DMS153 treated with DMSO at 0.1 percent for 48 hours (cell line): ENCODE measurements at regions not wholly inside any gene's neighbourhood (a gene's known extent, or its start where the extent isn't known, plus 50 kb on each side); places are given as distances from the start of the nearest gene placed in this dataset.
"Not testable (repeated sequence)": the region's sequence is repeated elsewhere in the genome, so short reads cannot be mapped to it uniquely, and the experiment has no call there.

Source experiments
- DNase-seq: peaks from one replicate; lab custom pipeline; 2025; ENCODE audit not compliant: unreplicated experiment; lab: John Stamatoyannopoulos, UW

DNA sequence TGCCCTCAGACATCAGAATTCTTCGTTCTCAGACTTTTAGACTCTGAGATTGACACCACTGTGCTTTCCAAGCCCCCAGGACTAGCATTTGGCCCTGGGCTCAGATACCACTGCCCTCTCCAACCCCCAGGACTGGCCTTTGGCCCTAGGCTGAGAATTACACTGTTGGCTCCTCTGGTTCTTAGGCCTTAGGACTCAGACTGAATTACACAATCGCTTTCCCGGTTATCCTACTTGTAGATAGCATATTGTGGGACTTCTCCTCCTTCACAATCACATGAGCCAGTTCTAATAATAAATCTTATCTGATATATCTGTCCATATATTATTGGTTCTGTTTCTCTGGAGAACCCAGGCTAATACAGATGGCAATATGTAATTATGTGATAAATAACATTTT, 1725.5 kb downstream of the GRIK2 start:
- DNase-seq = no peak

DNA sequence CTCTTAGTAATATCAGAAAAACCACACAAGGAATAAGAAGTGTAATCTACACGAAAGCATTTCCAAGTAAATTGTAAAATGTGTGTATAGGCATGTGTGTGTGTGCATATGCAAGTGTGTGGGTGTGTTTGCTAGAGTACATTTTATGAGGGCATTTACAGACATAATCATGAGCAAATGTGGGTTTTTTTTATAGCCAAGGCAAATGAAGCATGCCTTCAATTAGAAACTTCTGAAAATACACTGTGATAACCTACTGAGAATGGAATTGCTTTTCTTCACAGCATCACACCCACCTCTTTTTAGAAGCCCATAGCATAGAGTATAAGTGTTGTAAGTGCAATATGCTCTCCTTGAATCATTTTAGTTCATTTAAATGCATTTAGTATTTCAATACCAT, 1721.1 kb downstream of the GRIK2 start:
- DNase-seq = no peak

DNA sequence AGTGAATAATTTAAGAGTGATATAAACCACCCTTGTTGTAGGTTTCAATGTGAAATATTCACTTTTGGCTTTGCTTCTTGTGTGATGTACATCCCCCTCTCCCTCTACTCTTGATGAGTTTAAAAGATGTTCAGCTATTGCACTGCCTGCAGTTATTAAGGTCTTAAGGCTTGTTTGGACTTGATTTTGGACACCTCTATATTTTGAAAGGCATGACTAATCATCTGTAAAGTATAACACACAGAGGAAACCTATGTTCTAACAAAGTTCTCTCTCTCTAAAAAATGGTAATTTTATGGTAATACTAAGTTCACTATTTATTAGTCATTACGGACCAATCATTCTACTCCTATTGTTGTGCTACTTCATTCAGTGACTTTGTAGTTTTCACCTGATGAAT, 1719.9 kb downstream of the GRIK2 start:
- DNase-seq = no peak

DNA sequence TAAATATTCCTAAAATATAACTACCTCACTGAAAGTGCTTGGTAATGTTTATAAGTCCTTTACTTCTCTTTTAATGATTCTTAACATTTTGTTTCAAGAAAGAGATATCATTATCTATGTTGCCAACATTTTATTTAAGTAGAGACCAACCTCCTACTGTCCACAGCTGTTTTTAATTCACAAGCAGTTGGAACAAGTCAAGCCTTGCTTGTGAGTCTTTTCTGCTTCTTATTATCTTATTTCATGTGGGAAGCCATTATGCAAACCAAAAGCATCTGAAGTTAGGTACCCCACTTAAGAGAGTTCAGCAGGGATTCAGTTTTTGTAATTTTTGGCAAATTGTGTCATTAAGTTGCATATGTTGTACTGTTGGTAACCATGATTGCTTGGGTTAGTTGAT, 1714.5 kb downstream of the GRIK2 start:
- DNase-seq = no peak

DNA sequence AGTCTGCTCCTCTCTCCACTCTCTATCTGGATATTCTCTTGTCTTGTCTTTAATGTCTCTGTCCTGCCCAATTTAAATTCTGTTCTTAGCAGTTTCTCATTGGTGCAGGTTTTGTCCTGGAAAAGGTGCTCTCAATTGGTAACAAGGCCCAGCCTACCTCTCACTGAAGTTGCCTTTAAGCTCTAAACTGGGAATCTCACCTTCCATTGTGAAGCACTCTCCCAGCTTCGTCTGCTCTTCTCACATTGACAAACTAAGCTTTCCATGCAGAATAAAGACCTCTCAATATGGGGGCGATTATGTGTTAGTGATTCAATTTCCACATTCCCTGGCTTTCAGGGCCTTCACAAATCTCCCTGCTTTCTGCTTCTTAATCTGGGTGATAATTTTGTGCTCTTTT, 1712.2 kb downstream of the GRIK2 start:
- no peak for DNase-seq

DNA sequence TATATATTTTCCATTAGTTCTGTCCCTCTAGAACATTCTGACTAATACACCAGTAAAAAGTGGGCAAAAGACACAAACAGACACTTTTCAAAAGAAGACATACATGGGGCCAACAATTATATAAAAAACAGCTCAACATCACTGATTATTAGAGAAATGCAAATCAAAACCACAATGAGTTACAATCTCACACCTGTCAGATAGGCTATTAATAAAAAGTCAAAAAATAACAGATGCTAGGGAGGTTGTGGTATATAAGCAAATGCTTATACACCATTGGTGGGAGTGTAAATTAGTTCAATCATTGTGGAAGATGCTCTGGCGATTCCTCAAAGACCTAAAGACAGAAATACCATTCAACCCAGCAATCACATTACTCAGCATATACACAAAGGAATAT, 1707.8 kb downstream of the GRIK2 start:
- no peak for DNase-seq

DNA sequence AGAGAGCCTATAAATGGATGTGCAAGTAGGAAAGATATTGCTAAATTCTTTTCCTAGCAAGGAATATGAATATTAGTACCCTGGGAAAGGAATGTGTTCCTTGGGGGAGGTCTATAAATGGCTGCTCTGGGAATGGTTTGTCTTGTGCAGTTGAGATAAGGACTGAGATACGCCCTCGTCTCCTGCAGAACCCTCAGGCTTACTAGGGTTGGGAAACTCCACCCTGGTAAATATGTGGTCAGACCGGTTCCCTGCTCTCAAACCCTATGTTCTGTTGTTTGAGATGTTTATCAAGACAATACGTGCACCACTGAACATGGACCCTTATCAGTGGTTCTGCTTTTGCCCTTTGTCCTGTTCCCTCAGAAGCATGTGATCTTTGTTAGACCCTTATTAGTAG, 1698.9 kb downstream of the GRIK2 start:
- DNase-seq = not testable (repeated sequence)

DNA sequence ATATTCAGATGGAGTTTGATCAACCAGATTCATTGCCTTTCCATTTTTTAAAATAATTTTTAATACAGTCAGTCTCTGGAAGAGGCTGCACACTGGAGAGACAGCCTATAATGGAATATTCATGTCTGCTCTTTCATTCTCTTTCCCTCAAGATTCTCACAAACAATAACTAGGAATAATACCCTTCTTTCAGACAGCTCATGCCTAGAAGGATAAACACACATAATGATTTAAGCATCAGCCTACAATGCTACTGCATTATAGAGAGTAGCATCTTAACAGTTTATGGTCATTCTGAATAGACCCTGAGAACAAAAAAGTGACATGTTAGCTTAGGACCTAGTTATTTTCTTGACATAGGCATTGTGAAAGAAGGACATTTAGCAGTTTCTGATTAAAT, 1692.3 kb downstream of the GRIK2 start:
- DNase-seq = no peak

DNA sequence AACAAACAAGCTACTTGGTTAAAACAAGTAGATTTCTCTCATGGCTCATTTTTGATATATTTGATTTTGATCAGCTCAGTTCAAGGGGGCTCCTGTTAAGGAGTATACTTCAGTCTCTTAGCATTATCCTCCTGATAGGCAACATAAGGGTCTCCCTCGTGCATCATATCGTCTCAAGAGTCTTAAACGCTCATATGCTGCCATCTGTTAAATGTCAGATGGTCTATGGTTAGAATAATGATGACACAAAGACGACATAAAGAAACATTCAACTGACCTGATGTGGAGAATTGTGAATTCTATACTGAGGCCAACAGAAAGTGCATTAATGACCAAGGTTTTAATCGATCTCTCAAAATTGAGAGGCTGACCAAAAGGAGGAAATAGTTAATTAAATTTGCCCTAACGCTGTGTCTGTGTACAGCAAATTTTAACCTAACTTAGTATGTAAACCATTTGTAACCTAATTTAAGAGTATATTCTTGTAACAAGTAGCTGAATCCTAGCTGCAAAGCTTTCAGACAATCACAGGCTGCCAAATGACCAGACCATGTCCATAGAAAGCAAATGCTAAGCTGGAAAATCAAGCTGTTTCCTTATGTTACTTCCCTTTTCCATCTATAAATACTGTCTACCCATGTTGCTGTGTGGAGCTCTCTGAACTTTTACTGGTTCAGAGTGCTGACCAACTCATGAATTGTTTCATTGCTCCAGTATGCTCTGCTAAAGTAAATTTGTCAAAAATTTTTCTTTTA, 1688.5 kb downstream of the GRIK2 start:
- no peak for DNase-seq

DNA sequence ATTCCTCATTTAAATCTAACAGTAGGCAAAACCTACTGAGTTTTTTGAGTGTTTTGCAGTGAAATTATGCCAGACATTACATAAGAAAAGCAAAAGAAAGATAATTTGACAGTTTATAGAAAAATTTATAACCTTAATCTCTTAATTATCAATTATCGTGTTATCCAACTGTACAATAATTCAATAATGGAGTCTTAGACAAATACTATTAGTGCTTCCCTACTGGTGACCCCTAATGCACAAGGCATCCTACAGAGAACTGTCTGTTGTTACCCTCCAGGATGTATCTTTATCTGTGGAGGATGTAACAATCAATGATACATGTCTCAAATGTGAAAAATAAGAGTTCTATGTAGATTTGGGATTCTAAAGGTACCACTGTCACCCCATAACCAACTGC, 1687.6 kb downstream of the GRIK2 start:
- DNase-seq = no peak

DNA sequence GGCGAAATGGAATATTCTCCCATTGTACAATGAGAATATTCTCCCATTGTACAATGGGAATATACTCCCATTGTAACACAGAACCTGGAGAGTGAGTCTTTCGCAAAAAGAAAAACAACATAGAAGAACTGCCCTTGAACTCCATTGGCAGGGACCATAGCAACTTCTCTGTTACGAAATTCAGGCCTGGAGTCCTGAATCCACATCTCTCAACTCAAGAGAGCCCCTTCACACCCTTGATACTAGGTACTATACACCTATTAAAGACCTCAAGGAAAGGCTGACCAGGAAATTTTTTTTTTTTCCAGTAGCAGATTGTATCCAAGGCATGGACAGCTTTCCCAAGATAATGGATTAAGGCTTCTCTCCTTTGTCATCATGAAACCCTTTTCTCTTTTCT, 1687.0 kb downstream of the GRIK2 start:
- no peak for DNase-seq

DNA sequence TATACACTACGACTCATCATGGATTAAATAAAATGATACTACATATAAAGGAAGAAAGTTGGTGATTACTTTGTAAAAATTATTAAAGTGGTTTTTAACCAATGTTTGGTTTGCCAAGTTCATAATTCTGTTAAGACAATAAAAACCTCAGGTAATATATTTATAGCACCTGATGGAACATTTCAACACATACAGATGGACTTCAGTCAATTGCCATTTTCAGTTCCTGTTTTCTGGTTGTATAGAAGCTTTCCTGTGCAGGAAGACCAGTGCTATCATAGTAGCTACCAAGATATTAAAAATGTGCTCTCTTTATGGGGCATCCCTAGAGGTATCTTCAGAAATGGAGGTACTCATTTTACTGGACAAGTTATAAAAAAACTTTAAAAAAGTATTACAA, 1686.4 kb downstream of the GRIK2 start:
- no peak for DNase-seq

DNA sequence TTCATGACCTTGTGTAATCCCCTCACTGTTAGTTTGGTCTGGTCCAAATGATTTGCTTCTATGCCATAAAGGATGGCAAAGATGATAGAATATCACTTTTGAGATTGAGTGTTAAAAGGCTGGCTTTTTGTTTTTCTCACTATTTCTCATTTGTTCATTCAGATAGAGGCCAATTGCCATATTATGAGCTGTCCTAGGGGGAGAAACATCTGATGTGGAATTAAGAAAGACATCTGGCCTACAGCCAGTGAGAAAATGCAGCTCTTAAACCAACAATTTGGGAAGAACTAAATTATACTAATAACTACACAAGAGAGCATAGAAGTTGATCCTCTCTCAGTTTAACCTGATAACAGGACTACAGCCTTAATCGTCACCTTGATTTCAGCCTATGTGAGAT, 1668.6 kb downstream of the GRIK2 start:
- DNase-seq = no peak

DNA sequence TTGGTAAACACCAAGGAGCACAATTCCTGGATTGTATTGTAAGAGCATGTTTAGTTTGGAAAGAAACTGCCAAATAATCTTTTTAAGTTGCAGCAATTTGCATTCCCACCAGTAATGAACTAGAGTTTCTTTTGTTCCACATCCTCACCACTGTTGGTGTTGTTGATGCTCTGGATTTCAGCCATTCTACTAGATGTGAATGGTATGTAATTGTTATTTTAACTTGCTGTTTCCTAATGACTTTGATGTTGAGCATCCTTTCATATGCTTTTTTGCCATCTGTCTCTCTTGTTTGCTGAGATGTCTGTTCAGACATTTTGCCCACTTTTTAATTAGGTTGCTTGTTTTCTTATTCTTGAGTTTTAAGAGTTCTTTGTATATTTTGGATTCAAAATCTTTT, 1654.1 kb downstream of the GRIK2 start:
- no peak for DNase-seq

DNA sequence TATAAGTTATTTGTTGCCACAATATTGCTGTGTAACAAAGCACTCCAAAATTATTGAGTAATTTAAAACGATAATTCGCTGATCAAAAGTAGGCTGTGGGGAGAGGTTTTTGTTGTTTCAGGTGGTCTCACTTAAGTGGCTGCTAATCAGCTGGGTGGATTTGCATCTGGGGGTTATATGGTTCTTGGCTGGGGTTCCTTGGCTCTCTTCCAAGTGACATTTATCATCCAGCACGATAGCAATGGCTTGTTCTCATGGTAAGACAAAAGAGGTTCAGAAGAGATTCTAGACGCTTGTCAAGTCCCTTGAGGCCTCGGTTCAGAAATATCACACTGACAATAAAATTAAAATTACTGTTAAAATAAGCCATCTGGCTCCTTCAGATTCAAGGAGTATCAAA, 1648.8 kb downstream of the GRIK2 start:
- DNase-seq = no peak

DNA sequence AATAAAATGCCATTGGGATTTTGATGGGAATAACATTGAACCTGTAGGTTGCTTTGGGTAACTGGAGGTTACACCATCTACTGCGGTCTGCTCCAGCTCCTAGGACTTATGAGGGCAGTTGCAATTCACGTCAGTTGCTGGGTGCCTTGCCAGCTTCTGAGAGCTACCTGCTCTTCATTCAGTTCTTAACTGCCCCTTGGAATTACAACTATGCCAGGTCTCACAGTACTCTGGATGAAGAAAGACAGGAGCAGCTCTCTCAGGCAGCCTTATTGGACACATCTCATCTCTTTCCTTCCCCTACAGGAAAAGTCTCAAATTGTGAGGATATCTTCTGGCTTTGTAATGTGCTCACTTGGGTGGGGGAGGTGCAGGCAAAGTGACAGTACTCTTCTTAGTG, 1643.3 kb downstream of the GRIK2 start:
- no peak for DNase-seq

DNA sequence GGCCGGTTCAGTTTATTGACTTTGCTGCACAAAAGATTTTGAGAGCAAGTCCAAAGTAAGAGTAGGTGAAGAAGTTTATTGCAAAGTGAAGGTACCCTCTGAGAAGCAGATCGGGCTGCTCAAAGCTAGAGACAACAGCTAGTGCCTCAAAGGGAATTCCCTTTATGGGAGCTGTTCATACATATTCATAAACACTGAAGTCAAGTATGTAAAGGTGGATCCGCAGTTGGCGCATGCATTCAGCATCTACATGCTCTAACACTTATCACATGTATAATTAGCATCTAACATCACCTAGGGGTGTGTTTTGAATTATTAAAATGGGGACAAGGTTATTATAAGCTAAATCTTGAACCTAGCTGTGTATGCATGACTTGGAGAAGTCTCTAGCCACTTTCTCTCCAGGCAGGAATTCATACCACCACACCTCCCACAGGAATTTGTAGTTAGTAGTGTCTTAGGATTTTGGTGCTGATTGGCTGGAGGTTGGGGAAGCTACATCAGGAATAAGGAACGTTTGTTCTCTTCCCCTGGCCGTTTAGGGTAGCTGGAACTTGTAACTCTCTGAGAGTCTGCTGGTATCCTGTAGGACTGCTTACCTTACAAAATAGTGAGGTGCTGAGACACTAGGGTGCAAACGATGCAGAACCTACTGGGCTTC, 1633.9 kb downstream of the GRIK2 start:
- no peak for DNase-seq

DNA sequence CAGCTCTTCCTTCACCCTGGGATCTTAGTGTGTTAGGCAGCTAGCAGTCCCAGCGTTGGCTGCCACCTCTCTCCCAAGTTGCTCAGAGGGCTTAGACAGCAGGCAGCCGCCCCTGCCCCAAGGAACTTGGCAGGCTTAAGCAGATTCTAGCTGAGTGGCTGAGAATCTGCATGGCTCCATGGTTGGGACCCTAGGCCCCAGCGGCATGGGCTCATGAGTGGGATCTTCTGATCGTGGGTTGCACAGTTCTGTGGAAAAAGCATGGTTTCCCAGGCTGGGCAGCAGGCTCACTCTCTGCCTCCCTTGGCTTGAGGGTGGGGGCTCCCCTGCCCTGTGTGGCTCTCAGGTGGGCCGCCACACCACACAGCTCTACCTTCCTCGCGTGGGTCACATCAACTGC, 1624.9 kb downstream of the GRIK2 start:
- no peak for DNase-seq

DNA sequence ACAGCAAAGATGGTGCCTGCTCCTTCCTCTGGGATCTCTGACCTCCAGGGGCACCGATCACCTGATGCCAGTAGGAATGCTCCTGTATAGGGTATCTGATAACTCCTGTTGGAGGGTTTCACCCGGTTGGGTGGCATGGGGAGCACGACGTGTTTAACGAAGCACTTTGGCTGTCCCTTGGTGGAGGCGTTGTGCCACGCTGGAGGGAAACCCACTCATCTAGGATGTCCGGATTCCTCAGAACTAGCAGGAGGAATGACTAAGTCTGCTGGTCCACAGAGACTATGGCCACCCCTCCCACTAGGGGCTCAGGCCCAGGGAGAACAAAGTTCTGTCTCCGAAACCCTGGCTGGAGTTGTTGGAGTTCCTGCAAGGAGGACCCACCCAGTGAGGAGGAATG, 1624.4 kb downstream of the GRIK2 start:
- DNase-seq = no peak

DNA sequence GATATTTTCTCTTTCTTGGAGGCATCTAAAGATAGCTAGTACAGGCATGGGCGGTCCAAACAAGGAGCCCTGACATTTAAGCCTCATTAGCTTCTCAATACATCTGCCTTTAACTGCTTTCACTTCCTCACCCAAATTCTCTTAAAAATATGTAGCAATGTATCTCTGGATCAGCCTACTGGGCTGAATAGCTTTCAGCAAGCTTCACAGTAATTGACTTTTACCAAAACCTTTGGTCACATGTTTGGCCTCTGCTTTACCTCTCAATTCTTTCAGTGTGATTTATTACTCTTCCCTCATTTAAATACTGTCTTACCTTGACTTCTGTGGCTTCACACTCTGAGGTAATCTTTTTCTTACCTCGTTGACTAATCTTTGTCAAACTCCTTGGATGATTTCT, 1618.1 kb downstream of the GRIK2 start:
- DNase-seq = no peak

DNA sequence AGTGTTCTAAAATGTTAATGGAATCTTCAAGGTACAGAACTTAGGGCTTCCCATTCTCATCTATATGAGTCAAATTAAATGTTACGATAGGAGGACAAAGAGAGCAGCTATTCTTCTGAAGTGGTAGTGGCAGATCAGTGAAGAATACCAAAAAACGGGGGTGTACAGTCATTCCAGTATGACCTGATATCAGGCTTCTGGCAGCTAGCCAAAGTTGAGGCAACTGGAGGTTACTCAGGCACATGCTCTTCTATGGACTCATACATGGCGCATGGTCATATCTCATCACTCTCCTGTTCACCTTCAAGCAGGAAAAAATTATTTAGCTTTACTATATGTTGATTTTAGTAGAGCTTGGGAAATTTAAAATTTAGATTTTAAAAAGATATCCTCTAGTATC, 1608.8 kb downstream of the GRIK2 start:
- DNase-seq = no peak

DNA sequence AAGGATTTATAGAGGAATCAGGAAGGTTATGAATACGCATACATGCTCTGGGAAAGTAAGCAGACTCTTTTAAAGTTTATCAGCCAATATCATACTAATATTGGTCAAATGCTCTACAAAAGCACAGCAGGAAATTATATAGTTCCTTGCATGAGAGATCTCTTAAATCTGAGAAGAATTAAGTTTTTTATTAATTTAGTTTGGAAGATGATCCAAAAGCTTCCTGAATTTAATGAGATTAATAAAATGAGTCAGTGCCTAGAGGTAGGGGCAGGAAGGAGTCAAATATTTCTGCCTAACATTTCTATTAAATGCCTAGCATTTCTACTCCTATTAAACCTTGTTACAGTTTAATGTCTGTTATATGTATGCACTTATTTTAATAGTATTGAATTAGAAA, 1608.2 kb downstream of the GRIK2 start:
- DNase-seq = no peak

DNA sequence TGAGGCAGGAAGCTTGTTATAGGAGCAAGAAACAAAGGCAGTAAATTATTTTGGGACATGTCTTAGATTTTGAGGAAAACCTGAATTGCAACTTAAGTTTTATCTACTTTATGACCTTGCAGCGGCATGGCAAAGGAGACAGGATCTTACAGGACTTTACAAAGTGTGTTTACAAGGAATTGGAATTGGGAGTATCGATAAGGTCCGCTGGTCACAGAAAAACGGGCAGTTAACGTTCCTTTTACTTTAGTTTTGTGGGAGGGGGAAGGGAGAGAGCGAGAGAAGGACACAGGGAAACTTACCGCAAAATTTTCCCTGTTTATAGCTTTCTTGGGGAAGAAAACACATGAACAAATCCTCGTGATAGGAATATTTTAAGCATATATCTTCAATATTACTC, 1607.2 kb downstream of the GRIK2 start:
- no peak for DNase-seq
